T47D (cell line): ENCODE measurements at regions not wholly inside any gene's neighbourhood (a gene's known extent, or its start where the extent isn't known, plus 50 kb on each side); places are given as distances from the start of the nearest gene placed in this dataset.
"Not testable (repeated sequence)": the region's sequence is repeated elsewhere in the genome, so short reads cannot be mapped to it uniquely, and the experiment has no call there.

Experiments used
- DNase-seq, 2 experiments: peaks; one replicate each; pipeline versions ENCODE4 v3.0.0 to v3.0.0-alpha.2; 2011 to 2012; ENCODE audit warnings: low read depth in 1 of 2, low spot score in 1 of 2
- JUND ChIP-seq: IDR thresholded peaks from 2 replicates; pipeline ENCODE4 v1.6.1; 2012; ENCODE audit warnings: low read depth
- in situ Hi-C: cut with HindIII; loops from 2 replicates; pipeline ENCODE4 v1.10.0; 2016; ENCODE audit warnings: low sequenced_read_pairs, low pct_unique_long_range_greater_than_20kb

GRCh38 chr6:63447134-63447533 is 125.1 kb upstream of the LOC128125822 start:
- TF ChIP-seq JUND, result no peak
- in situ Hi-C loops, result no loop called here
- DNase-seq, result no peak

GRCh38 chr6:63448229-63448628 is 124.1 kb upstream of the LOC128125822 start:
- DNase-seq, result no peak
- no peak for TF ChIP-seq JUND
- in situ Hi-C loops, result no loop called here

DNA sequence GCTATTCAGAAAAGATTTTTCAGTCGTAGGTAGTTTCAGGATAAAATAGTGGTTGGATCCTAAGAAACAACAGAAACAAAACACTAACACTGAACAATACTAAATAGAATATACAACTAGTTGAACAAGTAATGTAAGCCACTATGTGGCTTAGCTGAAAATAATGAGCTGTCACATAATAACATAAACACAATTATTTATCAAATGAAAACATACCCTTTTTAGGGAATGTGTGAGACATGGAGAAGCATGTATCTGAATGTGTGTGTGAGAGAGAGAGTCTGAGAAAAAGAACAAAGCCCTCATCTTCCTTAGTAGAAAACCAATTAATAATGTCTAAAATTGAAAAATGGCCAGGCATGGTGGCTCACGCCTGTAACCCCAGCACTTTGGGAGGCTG is 122.6 kb upstream of the LOC128125822 start:
- no peak for DNase-seq
- no peak for TF ChIP-seq JUND
- in situ Hi-C loops, result no loop called here

DNA sequence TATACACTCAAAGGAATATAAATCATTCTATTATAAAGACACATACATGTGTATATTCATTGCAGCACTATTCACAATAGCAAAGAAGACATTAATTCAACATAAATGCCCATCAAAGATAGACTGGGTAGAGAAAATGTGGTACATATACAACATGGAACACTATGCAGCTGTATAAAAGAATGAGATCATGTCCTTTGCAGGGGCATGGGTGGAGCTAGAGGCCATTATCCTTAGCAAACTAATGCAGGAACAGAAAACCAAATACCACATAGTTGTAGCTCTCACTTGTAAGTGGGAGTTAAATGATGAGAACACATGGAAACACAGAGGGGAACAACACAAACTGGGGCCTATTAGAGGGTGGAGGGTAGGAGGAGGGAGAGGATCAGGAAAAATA is 121.0 kb upstream of the LOC128125822 start:
- no peak for TF ChIP-seq JUND
- in situ Hi-C loops, result no loop called here
- no peak for DNase-seq

DNA sequence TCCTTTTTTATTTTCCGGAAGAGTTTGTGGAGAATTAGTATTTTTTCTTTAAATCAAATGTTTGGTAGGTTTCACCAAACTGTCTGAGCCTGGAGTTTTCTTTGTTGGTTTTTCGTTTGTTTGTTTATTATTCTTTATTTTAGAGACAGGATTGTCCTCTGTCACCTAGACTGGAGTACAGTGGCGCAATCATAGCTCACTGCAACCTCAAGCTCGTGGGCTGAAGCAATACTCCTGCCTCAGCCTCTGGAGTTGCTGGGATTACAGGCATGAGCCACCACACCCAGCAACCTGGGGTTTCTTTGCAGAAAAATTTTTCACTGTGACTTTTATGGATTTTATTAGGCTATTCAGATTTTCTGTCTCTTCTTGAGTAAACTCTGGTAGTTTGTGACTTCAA is 120.2 kb upstream of the LOC128125822 start:
- TF ChIP-seq JUND, result no peak
- peak in 1 of 2 experiments; percentile 40 for DNase-seq
- in situ Hi-C loops, result no loop called here

- no peak for TF ChIP-seq JUND
- in situ Hi-C loops, result no loop called here
Observed at GRCh38 chr6:63456734-63457133, 115.5 kb upstream of the LOC128125822 start.

GRCh38 chr6:63458480-63459115 is 113.7 kb upstream of the LOC128125822 start:
- in situ Hi-C loops, result no loop called here
- no peak for TF ChIP-seq JUND
- no peak for DNase-seq

More at GRCh38 chr6:63456734-63457133, 115.5 kb upstream of the LOC128125822 start:
- DNase-seq, result no peak

- no peak for TF ChIP-seq JUND
- in situ Hi-C loops, result no loop called here
- DNase-seq, result no peak
Observed at GRCh38 chr6:63459814-63460213, 112.5 kb upstream of the LOC128125822 start.

- DNase-seq, result no peak
- in situ Hi-C loops, result no loop called here
- TF ChIP-seq JUND, result no peak
Observed at GRCh38 chr6:63460971-63461370, 111.3 kb upstream of the LOC128125822 start.

GRCh38 chr6:63464060-63464459 is 108.2 kb upstream of the LOC128125822 start:
- DNase-seq, result no peak
- in situ Hi-C loops, result no loop called here
- no peak for TF ChIP-seq JUND

- DNase-seq, result no peak
- TF ChIP-seq JUND, result no peak
- in situ Hi-C loops, result no loop called here
Observed at GRCh38 chr6:63465750-63466149, 106.5 kb upstream of the LOC128125822 start.

DNA sequence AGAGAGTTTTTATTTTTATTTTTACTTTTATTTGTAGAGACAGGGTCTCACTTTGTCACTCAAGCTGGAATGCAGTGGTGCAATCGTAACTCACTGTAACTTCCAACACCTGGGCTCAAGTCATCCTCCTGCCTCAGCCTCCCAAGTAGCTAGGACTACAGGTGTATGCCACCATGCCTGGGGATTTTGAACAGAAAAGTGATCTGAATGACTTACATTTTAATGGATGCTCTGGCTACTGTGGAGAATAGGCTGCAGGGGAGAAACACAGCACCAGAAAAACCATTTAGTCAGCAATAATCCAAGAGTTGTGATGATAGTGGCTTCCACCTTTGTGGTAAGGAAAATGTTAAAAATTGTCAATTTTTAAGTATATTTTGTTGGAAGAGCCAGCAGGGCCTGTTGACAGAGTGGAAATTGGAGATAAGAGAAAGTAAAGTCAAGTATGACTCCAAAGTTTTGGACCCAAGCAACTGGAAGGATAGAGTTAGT is 106.0 kb upstream of the LOC128125822 start:
- no peak for TF ChIP-seq JUND
- in situ Hi-C loops, result no loop called here

GRCh38 chr6:63467247-63467954 is 104.9 kb upstream of the LOC128125822 start:
- in situ Hi-C loops, result no loop called here
- no peak for TF ChIP-seq JUND
- DNase-seq, result no peak

More for the DNA sequence above, 106.0 kb upstream of the LOC128125822 start:
- DNase-seq, result no peak

- in situ Hi-C loops, DNase-seq: not testable (repeated sequence)
Observed at GRCh38 chr6:63471145-63471544, 101.1 kb upstream of the LOC128125822 start.
